Lung (tissue), 11 donors: ENCODE measurements at regions not wholly inside any gene's neighbourhood (a gene's known extent, or its start where the extent isn't known, plus 50 kb on each side); places are given as distances from the start of the nearest gene placed in this dataset.

Source experiments
- ATAC-seq: fragments of 200-7000 bp; cut with Tn5 transposase; one replicate; pipeline ENCODE4 v1.9.1; 2020; ENCODE audit warnings: moderate number of reproducible peaks; ENCODE audit not compliant: insufficient read depth, low FRiP score
- DNase-seq, 3 donors: peaks; one replicate each; pipeline ENCODE4 v3.0.0-alpha.2; 2013 to 2017
- H3K27ac ChIP-seq, 2 donors: one replicate each; pipeline ENCODE4 v1.5.1; 2013; ENCODE audit warnings: mild to moderate bottlenecking in 2 of 2, moderate library complexity in 2 of 2, control low read depth in 1 of 2, inconsistent platforms in 1 of 2, low read depth in 1 of 2, low read length in 1 of 2
- H3K27me3 ChIP-seq, 3 donors: one replicate each; pipeline ENCODE4 v1.5.1; 2013; ENCODE audit warnings: low read length in 2 of 3; ENCODE audit not compliant: control insufficient read depth in 3 of 3, insufficient read depth in 3 of 3
- H3K36me3 ChIP-seq, 4 donors: one replicate each; pipeline ENCODE4 v1.5.1; 2013; ENCODE audit warnings: low read length in 4 of 4, mild to moderate bottlenecking in 1 of 4, moderate library complexity in 1 of 4; ENCODE audit not compliant: control insufficient read depth in 4 of 4, insufficient read depth in 4 of 4
- H3K4me1 ChIP-seq, 5 donors: one replicate each; pipeline ENCODE4 v1.5.1; 2013; ENCODE audit warnings: low read length in 5 of 5, mild to moderate bottlenecking in 2 of 5, moderate library complexity in 1 of 5; ENCODE audit not compliant: control insufficient read depth in 5 of 5, insufficient read depth in 5 of 5
- H3K4me3 ChIP-seq: one replicate; pipeline ENCODE4 v1.5.1; 2013; ENCODE audit warnings: mild to moderate bottlenecking, control low read depth, moderate library complexity
- H3K9ac ChIP-seq, 2 donors: one replicate each; pipeline ENCODE4 v1.5.1; 2013; ENCODE audit warnings: low read length in 2 of 2, control low read depth in 1 of 2; ENCODE audit not compliant: insufficient read depth in 1 of 2
- H3K9me3 ChIP-seq, 4 donors: one replicate each; pipeline ENCODE4 v1.5.1; 2013; ENCODE audit warnings: low read length in 3 of 4, mild to moderate bottlenecking in 1 of 4, moderate library complexity in 1 of 4; ENCODE audit not compliant: control insufficient read depth in 4 of 4, insufficient read depth in 3 of 4
- WGBS, 2 donors: extraction: QIAGEN DNeasy Blood & Tissue Kit; methylation state at CpG; one replicate each; pipeline ENCODE4 v1.1.7; 2013; 5-methylcytosine and 5-hydroxymethylcytosine counted together
- TF ChIP-seq, protein P1 (sequence below): IDR thresholded peaks from 2 replicates; pipeline ENCODE4 v1.5.1; 2012; ENCODE audit warnings: mild to moderate bottlenecking; ENCODE audit errors: control extremely low read depth, extremely low read depth
- donor health status: control.
- donor health status: control.
- donor health status: Bipolar disorder and iron deficiency.
- donor health status: healthy.
- donor health status: DM: yes; HTN: yes; CAD: no.

DNA sequence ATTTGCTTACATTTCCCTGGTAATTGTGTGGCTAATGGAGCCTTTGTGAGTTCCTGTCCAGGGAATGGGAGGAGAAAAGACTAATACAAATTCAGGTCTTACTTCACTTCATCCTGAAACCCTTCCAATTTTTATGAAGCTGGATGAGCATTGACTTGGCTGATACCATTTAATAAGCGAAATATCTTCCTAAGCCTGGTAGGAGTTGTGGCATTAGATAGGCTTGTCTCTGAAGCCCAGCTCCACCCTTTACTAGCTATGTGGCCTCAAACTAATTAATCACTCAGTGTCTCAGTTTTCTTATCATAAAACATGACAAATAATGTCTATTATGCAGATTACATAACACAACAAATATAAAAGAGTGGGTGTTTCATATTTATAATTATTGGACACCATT is 106.3 kb downstream of the FGF9 start:
- Histone ChIP-seq H3K27ac (no peak overlapping the region), H3K36me3 (no peaks in the 10 kb centered on the region), H3K9me3 (peaks cover 0 to 2% (median 0%) of the 10 kb centered on the region in 4 donors), H3K4me3 (no peak overlapping the region), H3K4me1 (peaks cover 0 to 2% (median 0%) of the 10 kb centered on the region in 5 donors), H3K9ac (no peak overlapping the region), H3K27me3 (no peaks in the 10 kb centered on the region)
- 77 to 79% methylated on average over 1 of the region's 1 CpG for WGBS, 2 donors
- ATAC-seq (no peak), DNase-seq (no peak)
- TF ChIP-seq, protein P1, sequence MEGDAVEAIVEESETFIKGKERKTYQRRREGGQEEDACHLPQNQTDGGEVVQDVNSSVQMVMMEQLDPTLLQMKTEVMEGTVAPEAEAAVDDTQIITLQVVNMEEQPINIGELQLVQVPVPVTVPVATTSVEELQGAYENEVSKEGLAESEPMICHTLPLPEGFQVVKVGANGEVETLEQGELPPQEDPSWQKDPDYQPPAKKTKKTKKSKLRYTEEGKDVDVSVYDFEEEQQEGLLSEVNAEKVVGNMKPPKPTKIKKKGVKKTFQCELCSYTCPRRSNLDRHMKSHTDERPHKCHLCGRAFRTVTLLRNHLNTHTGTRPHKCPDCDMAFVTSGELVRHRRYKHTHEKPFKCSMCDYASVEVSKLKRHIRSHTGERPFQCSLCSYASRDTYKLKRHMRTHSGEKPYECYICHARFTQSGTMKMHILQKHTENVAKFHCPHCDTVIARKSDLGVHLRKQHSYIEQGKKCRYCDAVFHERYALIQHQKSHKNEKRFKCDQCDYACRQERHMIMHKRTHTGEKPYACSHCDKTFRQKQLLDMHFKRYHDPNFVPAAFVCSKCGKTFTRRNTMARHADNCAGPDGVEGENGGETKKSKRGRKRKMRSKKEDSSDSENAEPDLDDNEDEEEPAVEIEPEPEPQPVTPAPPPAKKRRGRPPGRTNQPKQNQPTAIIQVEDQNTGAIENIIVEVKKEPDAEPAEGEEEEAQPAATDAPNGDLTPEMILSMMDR, result no peak

- H3K9me3 ChIP-seq, result peaks cover 0 to 2% (median 0%) of the 10 kb centered on the region in 4 donors
- DNase-seq, result no peak
- no peak overlapping the region for H3K4me3 ChIP-seq
- 76 to 86% methylated on average over 3 of the region's 3 CpGs for WGBS, 2 donors
- H3K9ac ChIP-seq, result no peak overlapping the region
- TF ChIP-seq, protein P1, result no peak
- H3K27me3 ChIP-seq, result no peaks in the 10 kb centered on the region
- no peak for ATAC-seq
- peaks cover 0 to 2% (median 0%) of the 10 kb centered on the region in 5 donors for H3K4me1 ChIP-seq
- no peaks in the 10 kb centered on the region for H3K36me3 ChIP-seq
- no peak overlapping the region for H3K27ac ChIP-seq
These were observed 106.9 kb downstream of the FGF9 start for GRCh38 chr13:21777813-21778212.

DNA sequence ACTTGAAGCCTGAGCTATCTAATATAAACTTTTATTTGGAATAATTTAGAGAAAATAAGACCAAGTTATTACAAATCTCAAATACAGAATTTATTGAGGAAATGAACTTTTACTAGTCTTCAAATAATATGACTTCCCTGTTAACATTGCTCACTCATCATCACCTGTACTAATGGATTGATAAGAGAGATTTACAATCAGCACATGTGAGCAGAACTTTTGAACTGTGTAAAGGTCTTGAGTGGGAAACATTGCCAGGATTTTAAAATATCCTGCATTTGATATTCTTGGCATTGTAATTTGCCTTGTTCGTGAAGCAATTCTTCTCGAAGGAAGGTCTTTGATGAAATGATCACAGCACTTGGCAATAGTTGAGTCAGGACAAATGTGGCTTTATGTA is 111.9 kb downstream of the FGF9 start:
- Histone ChIP-seq H3K9ac (no peak overlapping the region), H3K27ac (no peak overlapping the region), H3K4me3 (no peak overlapping the region), H3K27me3 (no peaks in the 10 kb centered on the region), H3K9me3 (peaks cover 0 to 2% (median 0%) of the 10 kb centered on the region in 4 donors), H3K36me3 (no peaks in the 10 kb centered on the region), H3K4me1 (peaks cover 0 to 2% (median 0%) of the 10 kb centered on the region in 5 donors)
- TF ChIP-seq, protein P1, result no peak
- ATAC-seq (no peak), DNase-seq (no peak)
- 82 to 92% methylated on average over 2 of the region's 2 CpGs for WGBS, 2 donors

- ATAC-seq (no peak), DNase-seq (no peak)
- no peaks in the 10 kb centered on the region for H3K4me1 ChIP-seq
- peaks cover 0 to 2% (median 0%) of the 10 kb centered on the region in 4 donors for H3K9me3 ChIP-seq
- no peak overlapping the region for H3K9ac ChIP-seq
- H3K27me3 ChIP-seq, result no peaks in the 10 kb centered on the region
- H3K27ac ChIP-seq, result no peak overlapping the region
- no peaks in the 10 kb centered on the region for H3K36me3 ChIP-seq
- TF ChIP-seq, protein P1, result no peak
- WGBS, 2 donors, result 91 to 97% methylated on average over 2 of the region's 2 CpGs
- no peak overlapping the region for H3K4me3 ChIP-seq
These were observed 115.1 kb downstream of the FGF9 start for GRCh38 chr13:21785990-21786389.
